Psoas muscle (tissue), 7 donors: ENCODE measurements at regions not wholly inside any gene's neighbourhood (a gene's known extent, or its start where the extent isn't known, plus 50 kb on each side); places are given as distances from the start of the nearest gene placed in this dataset.

Source experiments
- ATAC-seq, 4 donors: fragments of 200-7000 bp; cut with Tn5 transposase; one replicate each; pipeline ENCODE4 v1.9.1; 2020; ENCODE audit warnings: moderate library complexity in 3 of 4, mild to moderate bottlenecking in 2 of 4
- DNase-seq, 2 donors: peaks; one replicate each; pipeline ENCODE4 v3.0.0-alpha.2; 2020
- H3K27ac ChIP-seq: fragments of 200-600 bp; one replicate; pipeline ENCODE4 v1.8.0; 2022
- H3K27me3 ChIP-seq, 3 donors: fragments of 200-600 bp in 1 of 3; one replicate each; pipeline versions ENCODE4 v1.6.1 to v1.8.0; 2013 to 2022; ENCODE audit warnings: low read length in 2 of 3, mild to moderate bottlenecking in 2 of 3, moderate library complexity in 1 of 3; ENCODE audit not compliant: insufficient read depth in 3 of 3
- H3K36me3 ChIP-seq, 2 donors: fragments of 200-600 bp in 1 of 2; one replicate each; pipeline versions ENCODE4 v1.6.1 to v1.8.0; 2013 to 2022; ENCODE audit warnings: low read depth in 1 of 2, mild to moderate bottlenecking in 1 of 2, moderate library complexity in 1 of 2; ENCODE audit not compliant: insufficient read depth in 1 of 2
- H3K4me1 ChIP-seq: fragments of 200-600 bp; one replicate; pipeline ENCODE4 v1.8.0; 2022
- H3K4me3 ChIP-seq: fragments of 200-600 bp; one replicate; pipeline ENCODE4 v1.8.0; 2022; ENCODE audit warnings: mild to moderate bottlenecking
- H3K9me3 ChIP-seq: fragments of 200-600 bp; one replicate; pipeline ENCODE4 v1.8.0; 2022
- CTCF ChIP-seq: fragments of 200-600 bp; IDR thresholded peaks from one replicate; pipeline ENCODE4 v1.8.0; 2022; ENCODE audit warnings: antibody characterized with exemption
- WGBS, 3 donors: extraction: QIAGEN DNeasy Blood & Tissue Kit; methylation state at CpG; one replicate each; pipeline versions ENCODE4 v1.1.6 to v1.1.7; 2013; 5-methylcytosine and 5-hydroxymethylcytosine counted together
- intact Hi-C, 2 donors: fragments of 100-400 bp; cut with DNase I; formaldehyde crosslinking; loops; one replicate each; pipeline versions ENCODE4 v1.11.0 to v1.14.2; 2022
- donor health status: healthy with polysubstance abuse.
- donor health status: DM: no; HTN: no; CAD: no; lungs with moderate emphysema.
- donor health status: Bipolar disorder and iron deficiency.
- donor health status: healthy.
- donor health status: DM: yes; HTN: yes; CAD: no.
- donor health status: DM: no; HTN: no; CAD: no.
- donor health status: DM: yes; HTN: yes; CAD: no.

- 76 to 80% (median 79%) methylated on average over 5 of the region's 5 CpGs for WGBS, 3 donors
- Histone ChIP-seq H3K4me3 (no peak overlapping the region), H3K9me3 (no peaks in the 10 kb centered on the region), H3K27me3 (no peaks in the 10 kb centered on the region), H3K4me1 (no peaks in the 10 kb centered on the region), H3K36me3 (no peaks in the 10 kb centered on the region), H3K27ac (no peak overlapping the region)
- intact Hi-C loops: no loop called here
- ATAC-seq (no peak), DNase-seq (no peak)
- TF ChIP-seq CTCF: no peak
Measured at GRCh38 chr12:60120199-60120598, 524.4 kb downstream of the SLC16A7 start.

- no peaks in the 10 kb centered on the region for H3K4me1 ChIP-seq
- 66 to 88% (median 68%) methylated on average over 1 of the region's 1 CpG for WGBS, 3 donors
- H3K27me3 ChIP-seq: no peaks in the 10 kb centered on the region
- no peaks in the 10 kb centered on the region for H3K36me3 ChIP-seq
- intact Hi-C loops: no loop called here
- no peak for DNase-seq
- TF ChIP-seq CTCF: no peak
- ATAC-seq: no peak
- H3K4me3 ChIP-seq: no peak overlapping the region
- H3K27ac ChIP-seq: no peak overlapping the region
- H3K9me3 ChIP-seq: no peaks in the 10 kb centered on the region
Measured at GRCh38 chr12:60123557-60123956, 527.7 kb downstream of the SLC16A7 start.

DNA sequence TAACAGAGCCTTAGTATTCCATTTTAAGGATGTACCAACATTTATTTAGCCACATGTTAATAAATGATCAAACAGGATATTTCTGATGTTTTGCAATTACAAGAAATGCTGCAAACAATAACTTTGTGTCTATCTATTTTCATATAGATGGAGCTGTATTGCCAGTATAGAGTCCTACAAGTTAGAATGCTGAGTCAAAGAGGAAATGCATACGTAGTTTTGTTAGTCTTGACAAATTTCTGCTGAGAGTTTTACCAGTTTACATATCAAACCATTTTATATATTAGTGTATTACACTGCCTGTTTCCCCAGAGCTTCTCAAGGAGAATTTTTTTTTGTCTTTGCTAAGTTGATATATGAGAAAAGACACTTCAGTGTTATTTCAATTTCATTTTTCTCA lies 541.7 kb downstream of the SLC16A7 start:
- WGBS, 3 donors: 27 to 67% (median 47%) methylated on average over 1 of the region's 1 CpG

GRCh38 chr12:60138526-60138925 lies 542.7 kb downstream of the SLC16A7 start:
- Histone ChIP-seq H3K9me3 (no peaks in the 10 kb centered on the region), H3K4me1 (no peaks in the 10 kb centered on the region), H3K36me3 (no peaks in the 10 kb centered on the region), H3K27ac (no peak overlapping the region), H3K27me3 (no peaks in the 10 kb centered on the region), H3K4me3 (no peak overlapping the region)
- ATAC-seq (no peak), DNase-seq (no peak)
- intact Hi-C loops: no loop called here
- 71 to 85% (median 81%) methylated on average over 1 of the region's 1 CpG for WGBS, 3 donors
- TF ChIP-seq CTCF: no peak

More for the DNA sequence above, 541.7 kb downstream of the SLC16A7 start:
- Histone ChIP-seq H3K27ac (no peak overlapping the region), H3K4me3 (no peak overlapping the region), H3K36me3 (no peaks in the 10 kb centered on the region), H3K9me3 (no peaks in the 10 kb centered on the region), H3K4me1 (no peaks in the 10 kb centered on the region), H3K27me3 (no peaks in the 10 kb centered on the region)
- DNase-seq (no peak), ATAC-seq (no peak)
- intact Hi-C loops: no loop called here
- TF ChIP-seq CTCF: no peak

DNA sequence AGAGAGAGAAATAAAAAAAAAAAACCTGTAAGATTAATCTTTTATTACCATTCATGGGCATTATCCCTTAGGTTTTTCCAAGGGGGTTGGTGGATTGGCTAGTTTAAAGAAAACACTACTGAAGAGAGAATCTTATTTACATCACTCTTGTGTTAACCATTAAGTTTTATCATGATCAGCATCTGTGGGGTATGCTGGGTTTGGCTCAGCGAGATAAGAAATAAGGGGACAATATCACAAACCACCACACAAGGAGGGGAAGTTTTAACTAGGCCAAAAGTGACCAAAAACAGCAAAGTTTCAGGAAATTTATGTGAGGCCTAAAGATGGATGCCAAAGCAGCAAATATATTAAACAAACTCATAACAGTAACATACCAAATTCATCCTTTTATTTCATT lies 548.6 kb downstream of the SLC16A7 start:
- Histone ChIP-seq H3K4me1 (no peaks in the 10 kb centered on the region), H3K27ac (no peak overlapping the region), H3K9me3 (no peaks in the 10 kb centered on the region), H3K4me3 (no peak overlapping the region), H3K36me3 (no peaks in the 10 kb centered on the region), H3K27me3 (no peaks in the 10 kb centered on the region)
- intact Hi-C loops: no loop called here
- 76 to 92% (median 90%) methylated on average over 1 of the region's 1 CpG for WGBS, 3 donors
- ATAC-seq (no peak), DNase-seq (no peak)
- TF ChIP-seq CTCF: no peak
